GM23248 (cell line): ENCODE measurements at regions not wholly inside any gene's neighbourhood (a gene's known extent, or its start where the extent isn't known, plus 50 kb on each side); places are given as distances from the start of the nearest gene placed in this dataset.

Experiments
- EZH2 ChIP-seq: fragments of 200-600 bp; sonication (generic); IDR thresholded peaks from 2 replicates; pipeline ENCODE4 v1.6.1; 2018; ENCODE audit warnings: antibody characterized with exemption, mild to moderate bottlenecking; ENCODE audit not compliant: insufficient read depth, poor library complexity, severe bottlenecking
- EZH2phosphoT487 ChIP-seq: fragments of 200-600 bp; sonication (generic); IDR thresholded peaks from 2 replicates; pipeline ENCODE4 v1.6.1; 2018; ENCODE audit warnings: antibody characterized with exemption, moderate library complexity, mild to moderate bottlenecking, low read depth; ENCODE audit not compliant: insufficient read depth

GRCh38 chr4:96262057-96262456, 422.2 kb downstream of the PDHA2 start:
- TF ChIP-seq EZH2 (no peak), EZH2phosphoT487 (no peak)
